ENCODE measurements at regions not wholly inside any gene's neighbourhood (a gene's known extent, or its start where the extent isn't known, plus 50 kb on each side); places are given as distances from the start of the nearest gene placed in this dataset.
"Not testable (repeated sequence)": the region's sequence is repeated elsewhere in the genome, so short reads cannot be mapped to it uniquely, and the experiment has no call there.

- TF ChIP-seq, protein P1, sequence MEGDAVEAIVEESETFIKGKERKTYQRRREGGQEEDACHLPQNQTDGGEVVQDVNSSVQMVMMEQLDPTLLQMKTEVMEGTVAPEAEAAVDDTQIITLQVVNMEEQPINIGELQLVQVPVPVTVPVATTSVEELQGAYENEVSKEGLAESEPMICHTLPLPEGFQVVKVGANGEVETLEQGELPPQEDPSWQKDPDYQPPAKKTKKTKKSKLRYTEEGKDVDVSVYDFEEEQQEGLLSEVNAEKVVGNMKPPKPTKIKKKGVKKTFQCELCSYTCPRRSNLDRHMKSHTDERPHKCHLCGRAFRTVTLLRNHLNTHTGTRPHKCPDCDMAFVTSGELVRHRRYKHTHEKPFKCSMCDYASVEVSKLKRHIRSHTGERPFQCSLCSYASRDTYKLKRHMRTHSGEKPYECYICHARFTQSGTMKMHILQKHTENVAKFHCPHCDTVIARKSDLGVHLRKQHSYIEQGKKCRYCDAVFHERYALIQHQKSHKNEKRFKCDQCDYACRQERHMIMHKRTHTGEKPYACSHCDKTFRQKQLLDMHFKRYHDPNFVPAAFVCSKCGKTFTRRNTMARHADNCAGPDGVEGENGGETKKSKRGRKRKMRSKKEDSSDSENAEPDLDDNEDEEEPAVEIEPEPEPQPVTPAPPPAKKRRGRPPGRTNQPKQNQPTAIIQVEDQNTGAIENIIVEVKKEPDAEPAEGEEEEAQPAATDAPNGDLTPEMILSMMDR (IDR thresholded peaks at IDR 0.05; ENCODE audit: insufficient read depth, low read depth, low read length, missing control alignments), result no peak
- H3K4me3 ChIP-seq (ENCODE audit: low read depth, low read length), result no peak overlapping the region
- DNase-seq (ENCODE audit: low read depth), result no peak
Measured at GRCh38 chr6:159418997-159419396, 249.8 kb downstream of the FNDC1 start.

DNA sequence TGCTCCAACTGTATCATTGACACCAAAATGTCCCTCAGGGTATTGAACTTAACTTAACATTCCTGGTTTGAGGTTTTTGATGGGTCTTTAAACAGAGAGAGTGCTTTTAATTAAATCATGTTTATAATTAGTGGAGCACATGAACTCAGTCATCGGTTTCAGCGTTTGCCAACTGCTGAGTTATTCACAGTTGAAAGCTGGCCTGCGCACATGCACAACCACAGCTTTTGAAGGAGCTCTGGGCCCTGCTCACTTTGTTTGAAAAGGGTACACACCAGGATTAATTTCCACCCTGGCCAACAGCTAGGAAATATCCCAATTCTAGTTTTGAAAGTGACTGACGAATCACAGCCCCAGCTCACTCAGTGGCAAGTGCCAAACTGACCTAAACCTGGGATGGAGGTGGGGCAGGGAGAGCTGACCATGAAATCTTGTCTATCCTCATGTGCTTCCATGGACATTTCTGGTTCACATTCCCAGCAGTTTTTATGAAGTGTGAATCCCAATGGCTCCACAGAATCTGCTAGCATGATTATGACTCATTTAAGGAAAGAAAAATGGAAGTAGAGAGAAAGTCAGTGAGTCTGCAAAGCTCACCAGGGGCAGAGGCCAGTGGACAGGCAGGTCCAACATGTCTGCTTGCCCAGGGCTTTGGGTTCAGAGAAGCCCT lies 247.8 kb downstream of the FNDC1 start:
- no peak for DNase-seq (ENCODE audit: low read depth)
- TF ChIP-seq, protein P1 (IDR thresholded peaks at IDR 0.05; ENCODE audit: insufficient read depth, low read depth, low read length, missing control alignments), result no peak
- no peak overlapping the region for H3K4me3 ChIP-seq (ENCODE audit: low read depth, low read length)

DNA sequence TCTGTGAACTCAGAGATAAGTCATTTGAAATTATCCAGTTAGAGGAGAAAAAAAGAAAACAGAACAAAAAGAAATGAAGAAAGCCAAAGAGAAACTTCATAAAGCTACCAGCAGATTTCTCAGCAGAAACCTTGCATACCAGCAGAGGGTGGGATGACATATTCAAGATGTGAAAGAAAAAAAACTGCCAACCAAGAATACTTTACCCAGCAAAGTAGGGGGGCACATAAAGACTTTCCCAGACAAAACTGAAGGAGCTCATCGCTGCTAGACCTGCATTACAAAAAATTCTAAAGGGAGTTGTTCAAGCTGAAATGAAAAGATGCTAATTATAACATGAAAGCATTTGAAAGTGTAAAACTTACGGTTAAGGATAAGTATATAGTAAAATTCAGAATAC lies 246.3 kb downstream of the FNDC1 start:
- TF ChIP-seq, protein P1 (IDR thresholded peaks at IDR 0.05; ENCODE audit: insufficient read depth, low read depth, low read length, missing control alignments), result no peak
- no peak for DNase-seq (ENCODE audit: low read depth)

DNA sequence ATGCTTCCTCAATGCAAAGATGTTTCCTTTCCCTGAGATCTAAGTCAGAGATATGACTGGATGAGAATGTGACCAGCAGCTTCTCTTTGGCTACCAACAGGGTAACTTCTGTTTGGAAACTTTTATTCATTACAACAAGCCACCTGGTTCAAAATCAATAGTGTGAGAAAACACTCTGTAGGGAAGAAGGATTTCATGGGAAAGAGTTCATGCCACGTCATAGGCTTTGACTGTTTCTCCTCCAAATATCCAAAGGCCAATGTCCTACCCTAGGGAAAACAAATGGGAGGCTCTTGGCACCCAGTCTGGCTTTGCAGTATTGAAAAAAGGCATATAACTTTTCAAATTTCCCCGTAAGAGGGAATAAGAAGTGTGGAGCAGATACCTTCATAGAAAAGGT lies 245.5 kb downstream of the FNDC1 start:
- no peak for DNase-seq (ENCODE audit: low read depth)
- no peak overlapping the region for H3K4me3 ChIP-seq (ENCODE audit: low read depth, low read length)
- TF ChIP-seq, protein P1 (IDR thresholded peaks at IDR 0.05; ENCODE audit: insufficient read depth, low read depth, low read length, missing control alignments), result no peak

More for the DNA sequence above, 246.3 kb downstream of the FNDC1 start:
- no peak overlapping the region for H3K4me3 ChIP-seq (ENCODE audit: low read depth, low read length)

- not testable (repeated sequence) for H3K4me3 ChIP-seq (ENCODE audit: low read depth, low read length)
Measured at GRCh38 chr6:159407211-159407780, 238.1 kb downstream of the FNDC1 start.

GRCh38 chr6:159404296-159404695 lies 235.1 kb downstream of the FNDC1 start:
- TF ChIP-seq, protein P1 (IDR thresholded peaks at IDR 0.05; ENCODE audit: insufficient read depth, low read depth, low read length, missing control alignments), result no peak
- H3K4me3 ChIP-seq (ENCODE audit: low read depth, low read length), result no peak overlapping the region
- DNase-seq (ENCODE audit: low read depth), result no peak

More at GRCh38 chr6:159407211-159407780, 238.1 kb downstream of the FNDC1 start:
- not testable (repeated sequence) for DNase-seq (ENCODE audit: low read depth)

DNA sequence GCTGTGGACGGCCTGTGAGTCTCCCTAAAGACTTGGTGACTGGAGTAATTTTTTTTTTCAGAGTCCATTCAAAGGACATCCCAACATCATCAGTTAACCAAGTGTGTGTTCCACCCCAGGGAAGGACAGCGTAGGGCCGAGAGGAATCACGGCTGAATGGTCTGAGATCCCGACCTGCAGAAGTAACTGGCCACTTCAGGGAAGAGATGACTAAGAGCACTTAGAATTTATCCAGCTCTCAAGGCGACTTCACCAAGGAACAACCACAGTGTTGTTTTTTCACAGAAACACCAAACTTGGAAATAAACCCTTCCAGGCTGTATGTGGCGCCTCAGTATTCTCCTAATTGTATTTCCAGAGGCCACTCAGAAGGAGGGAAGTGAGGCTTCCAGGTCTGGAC lies 231.6 kb downstream of the FNDC1 start:
- DNase-seq (ENCODE audit: low read depth), result no peak
- no peak overlapping the region for H3K4me3 ChIP-seq (ENCODE audit: low read depth, low read length)
- TF ChIP-seq, protein P1 (IDR thresholded peaks at IDR 0.05; ENCODE audit: insufficient read depth, low read depth, low read length, missing control alignments), result no peak

Data from GM12865 (cell line).